Astrocyte (in vitro differentiated cells and primary cell): ENCODE measurements at regions not wholly inside any gene's neighbourhood (a gene's known extent, or its start where the extent isn't known, plus 50 kb on each side); places are given as distances from the start of the nearest gene placed in this dataset.

ENCODE experiments used
- DNase-seq: peaks from one replicate; pipeline ENCODE4 v3.0.0-alpha.2; 2010; ENCODE audit warnings: low read depth
- FAIRE-seq: peaks from 2 replicates; lab custom pipeline; 2011; peaks lifted over from hg19 to GRCh38; lab: Jason Lieb, UNC
- H2AFZ ChIP-seq: 2 replicates; pipeline ENCODE4 v1.6.0; 2012; ENCODE audit warnings: low read depth, low read length, inconsistent platforms
- H3K27ac ChIP-seq: 2 replicates; pipeline ENCODE4 v1.5.1; 2011; ENCODE audit warnings: low read depth, low read length, inconsistent platforms
- H3K27me3 ChIP-seq: 2 replicates; pipeline ENCODE4 v1.6.0; 2011; ENCODE audit warnings: low read length, inconsistent platforms; ENCODE audit not compliant: insufficient read depth
- H3K36me3 ChIP-seq: 2 replicates; pipeline ENCODE4 v1.5.1; 2011; ENCODE audit warnings: low read length, inconsistent platforms; ENCODE audit not compliant: insufficient read depth
- H3K4me1 ChIP-seq: 2 replicates; pipeline ENCODE4 v1.5.1; 2011; ENCODE audit warnings: low read length, inconsistent platforms; ENCODE audit not compliant: insufficient read depth
- H3K4me2 ChIP-seq: 2 replicates; pipeline ENCODE4 v1.6.0; 2012; ENCODE audit warnings: low read length, inconsistent platforms
- H3K4me3 ChIP-seq: 2 replicates; pipeline ENCODE4 v1.5.1; 2011; ENCODE audit warnings: low read depth, mild to moderate bottlenecking, low read length, inconsistent platforms; ENCODE audit not compliant: insufficient read depth
- H3K79me2 ChIP-seq: 2 replicates; pipeline ENCODE4 v1.6.0; 2012; ENCODE audit warnings: mild to moderate bottlenecking, low read length, inconsistent platforms; ENCODE audit not compliant: insufficient read depth
- H3K9ac ChIP-seq: 2 replicates; pipeline ENCODE4 v1.6.0; 2012; ENCODE audit warnings: mild to moderate bottlenecking, low read length, inconsistent platforms
- H3K9me3 ChIP-seq: 2 replicates; pipeline ENCODE4 v1.5.1; 2012; ENCODE audit warnings: low read depth, mild to moderate bottlenecking, low read length, inconsistent platforms; ENCODE audit not compliant: insufficient read depth
- H4K20me1 ChIP-seq: 2 replicates; pipeline ENCODE4 v1.6.0; 2012; ENCODE audit warnings: low read length, inconsistent platforms; ENCODE audit not compliant: insufficient read depth
- H3K27ac Mint-ChIP-seq: one replicate; pipeline ENCODE4 v1.8.0; 2021; ENCODE audit warnings: mild to moderate bottlenecking, mixed read lengths; ENCODE audit not compliant: unreplicated experiment
- H3K27me3 Mint-ChIP-seq: one replicate; pipeline ENCODE4 v1.8.0; 2021; ENCODE audit warnings: low read depth, mixed read lengths; ENCODE audit not compliant: unreplicated experiment
- H3K36me3 Mint-ChIP-seq: one replicate; pipeline ENCODE4 v1.8.0; 2021; ENCODE audit warnings: low read depth, mixed read lengths; ENCODE audit not compliant: unreplicated experiment
- H3K4me1 Mint-ChIP-seq: one replicate; pipeline ENCODE4 v1.8.0; 2021; ENCODE audit warnings: low read depth, mixed read lengths; ENCODE audit not compliant: unreplicated experiment
- H3K4me3 Mint-ChIP-seq: one replicate; pipeline ENCODE4 v1.8.0; 2021; ENCODE audit warnings: mild to moderate bottlenecking, moderate library complexity, mixed read lengths; ENCODE audit not compliant: unreplicated experiment
- H3K9me3 Mint-ChIP-seq: one replicate; pipeline ENCODE4 v1.8.0; 2021; ENCODE audit warnings: mild to moderate bottlenecking, mixed read lengths; ENCODE audit not compliant: unreplicated experiment
- CTCF ChIP-seq: IDR thresholded peaks from 2 replicates; pipeline ENCODE4 v1.5.1; 2011; ENCODE audit warnings: low read depth, mild to moderate bottlenecking, inconsistent platforms, low read length, moderate library complexity; ENCODE audit not compliant: insufficient read depth
- EZH2 ChIP-seq: IDR thresholded peaks from 2 replicates; pipeline ENCODE4 v1.6.1; 2012; ENCODE audit warnings: mild to moderate bottlenecking, low read length, inconsistent platforms; ENCODE audit not compliant: insufficient read depth

- no peak overlapping the region for H3K27ac ChIP-seq
- Mint-ChIP-seq H3K27me3 (peaks cover 3% of the 10 kb centered on the region), H3K36me3 (no peaks in the 10 kb centered on the region), H3K4me1 (no peaks in the 10 kb centered on the region), H3K27ac (no peak overlapping the region), H3K4me3 (no peak overlapping the region), H3K9me3 (peaks cover 17% of the 10 kb centered on the region)
- FAIRE-seq (no peak), DNase-seq (no peak)
- TF ChIP-seq CTCF, result no peak
- no peaks in the 10 kb centered on the region for H3K27me3 ChIP-seq
- H2AFZ ChIP-seq, result no peak overlapping the region
- no peak overlapping the region for H3K4me2 ChIP-seq
- no peaks in the 10 kb centered on the region for H3K9me3 ChIP-seq
- H3K36me3 ChIP-seq, result no peaks in the 10 kb centered on the region
- no peaks in the 10 kb centered on the region for H3K79me2 ChIP-seq
- H3K4me3 ChIP-seq, result no peak overlapping the region
- no peaks in the 10 kb centered on the region for H3K4me1 ChIP-seq
- H3K9ac ChIP-seq, result no peak overlapping the region
- no peaks in the 10 kb centered on the region for H4K20me1 ChIP-seq
Measured at GRCh38 chr18:75154259-75154658, 54.7 kb downstream of the PTGR3 start.

- H3K27ac Mint-ChIP-seq, result no peak overlapping the region
- FAIRE-seq, result no peak
- TF ChIP-seq CTCF (no peak), EZH2 (no peak)
Measured at GRCh38 chr18:75143851-75144250, 65.1 kb downstream of the PTGR3 start.

GRCh38 chr18:75142677-75143076 lies 66.3 kb downstream of the PTGR3 start:
- H3K4me2 ChIP-seq, result no peak overlapping the region
- H3K4me1 ChIP-seq, result no peaks in the 10 kb centered on the region
- H3K9me3 ChIP-seq, result no peaks in the 10 kb centered on the region
- no peak for FAIRE-seq
- H3K27ac ChIP-seq, result no peak overlapping the region
- H3K36me3 Mint-ChIP-seq, result no peaks in the 10 kb centered on the region
- no peak overlapping the region for H3K9ac ChIP-seq
- no peaks in the 10 kb centered on the region for H3K4me1 Mint-ChIP-seq
- peaks cover 18% of the 10 kb centered on the region for H3K9me3 Mint-ChIP-seq
- peaks cover 19% of the 10 kb centered on the region for H3K27me3 Mint-ChIP-seq
- no peak overlapping the region for H2AFZ ChIP-seq
- H3K27ac Mint-ChIP-seq, result no peak overlapping the region
- no peak for DNase-seq
- H3K4me3 ChIP-seq, result no peak overlapping the region
- H3K27me3 ChIP-seq, result no peaks in the 10 kb centered on the region
- H3K79me2 ChIP-seq, result no peaks in the 10 kb centered on the region
- no peaks in the 10 kb centered on the region for H4K20me1 ChIP-seq
- no peaks in the 10 kb centered on the region for H3K36me3 ChIP-seq
- no peak for TF ChIP-seq CTCF
- no peak for TF ChIP-seq EZH2
- H3K4me3 Mint-ChIP-seq, result no peak overlapping the region

More at GRCh38 chr18:75143851-75144250, 65.1 kb downstream of the PTGR3 start:
- H3K79me2 ChIP-seq, result no peaks in the 10 kb centered on the region
- Mint-ChIP-seq H3K4me3 (no peak overlapping the region), H3K9me3 (peaks cover 25% of the 10 kb centered on the region), H3K4me1 (no peaks in the 10 kb centered on the region), H3K27me3 (peaks cover 19% of the 10 kb centered on the region), H3K36me3 (no peaks in the 10 kb centered on the region)
- no peaks in the 10 kb centered on the region for H3K36me3 ChIP-seq
- H3K9ac ChIP-seq, result no peak overlapping the region
- peaks cover 2% of the 10 kb centered on the region for H3K27me3 ChIP-seq
- DNase-seq, result no peak
- H3K4me1 ChIP-seq, result no peaks in the 10 kb centered on the region
- no peaks in the 10 kb centered on the region for H4K20me1 ChIP-seq
- no peak overlapping the region for H3K27ac ChIP-seq
- H3K4me3 ChIP-seq, result no peak overlapping the region
- no peak overlapping the region for H3K4me2 ChIP-seq
- H2AFZ ChIP-seq, result no peak overlapping the region
- H3K9me3 ChIP-seq, result no peaks in the 10 kb centered on the region
